ENCODE measurements at regions not wholly inside any gene's neighbourhood (a gene's known extent, or its start where the extent isn't known, plus 50 kb on each side); places are given as distances from the start of the nearest gene placed in this dataset.

GRCh38 chr4:177568931-177569330, 126.7 kb upstream of the AGA start:
- TF ChIP-seq CTCF (IDR thresholded peaks at IDR 0.05; ENCODE audit: low read length): no peak
- TF ChIP-seq EZH2 (optimal IDR thresholded peaks at IDR 0.05; ENCODE audit: low read depth, low read length): no peak
- no peak for TF ChIP-seq EZH2phosphoT487 (IDR thresholded peaks at IDR 0.05; ENCODE audit: low read length)

Measured in MM.1S (cell line).